H1 (cell line): ENCODE measurements at regions not wholly inside any gene's neighbourhood (a gene's known extent, or its start where the extent isn't known, plus 50 kb on each side); places are given as distances from the start of the nearest gene placed in this dataset.

Experiments used
- CTCF ChIA-PET: fragments of 300-600 bp; sonication (Branson Sonifier 250); formaldehyde crosslinking; loops from one replicate; lab custom pipeline; 2021; ENCODE audit not compliant: partially characterized antibody; lab: Charles Lee
- POLR2A ChIA-PET: fragments of 300-600 bp; sonication (Branson Sonifier 250); formaldehyde crosslinking; loops from one replicate; lab custom pipeline; 2021; ENCODE audit warnings: inconsistent platforms; ENCODE audit not compliant: partially characterized antibody; lab: Charles Lee
- DNase-seq, 2 experiments: peaks; one replicate each; pipeline versions ENCODE4 v3.0.0 to v3.0.0-alpha.2; 2010 to 2022; ENCODE audit warnings: low spot score in 2 of 2, low read depth in 1 of 2, mixed read lengths in 1 of 2
- FAIRE-seq: peaks from 2 replicates; lab custom pipeline; 2011; peaks lifted over from hg19 to GRCh38; lab: Jason Lieb, UNC
- H2AFZ ChIP-seq: 2 replicates; pipeline ENCODE4 v1.8.1; 2012; ENCODE audit warnings: low read length, inconsistent platforms
- H2AK5ac ChIP-seq: 2 replicates; pipeline ENCODE4 v1.6.1; 2013; ENCODE audit warnings: low read depth, low read length
- H2BK120ac ChIP-seq: replicated peaks from 2 replicates; pipeline ENCODE3; 2013; ENCODE audit warnings: low read depth, low read length, inconsistent platforms
- H2BK12ac ChIP-seq: 2 replicates; pipeline ENCODE4 v1.6.1; 2013; ENCODE audit warnings: low read depth, low read length
- H2BK15ac ChIP-seq: 2 replicates; pipeline ENCODE4 v1.6.1; 2013; ENCODE audit warnings: low read length
- H2BK20ac ChIP-seq: 2 replicates; pipeline ENCODE4 v1.6.1; 2013; ENCODE audit warnings: low read length
- H2BK5ac ChIP-seq: 2 replicates; pipeline ENCODE4 v1.6.1; 2013; ENCODE audit warnings: low read depth, low read length
- H3K14ac ChIP-seq: 2 replicates; pipeline ENCODE4 v1.6.1; 2013; ENCODE audit warnings: inconsistent platforms; ENCODE audit not compliant: insufficient read length
- H3K18ac ChIP-seq: 2 replicates; pipeline ENCODE4 v1.6.1; 2013; ENCODE audit warnings: low read length; ENCODE audit errors: extremely low read depth
- H3K23ac ChIP-seq: 2 replicates; pipeline ENCODE4 v1.6.1; 2013; ENCODE audit warnings: inconsistent platforms; ENCODE audit not compliant: insufficient read length
- H3K23me2 ChIP-seq: 2 replicates; pipeline ENCODE4 v1.6.1; 2013; ENCODE audit warnings: low read depth, low read length
- H3K27ac ChIP-seq: 2 replicates; pipeline ENCODE4 v1.6.1; 2011; ENCODE audit warnings: low read depth, low read length, inconsistent platforms
- H3K27me3 ChIP-seq, 4 experiments: replicated peaks in 1 of 4; 1 replicate in 1 of 4; 2 replicates in 3 of 4; pipeline versions ENCODE4 v1.6.1 to v1.8.1; 2011 to 2013; ENCODE audit warnings: low read length in 3 of 4, mild to moderate bottlenecking in 3 of 4, inconsistent platforms in 2 of 4, mixed read lengths in 2 of 4, moderate library complexity in 1 of 4; ENCODE audit not compliant: control insufficient read depth in 3 of 4, insufficient read depth in 3 of 4; ENCODE audit errors: extremely low read depth in 1 of 4
- H3K36me3 ChIP-seq, 4 experiments: 2 replicates each; pipeline versions ENCODE4 v1.6.1 to v1.8.1; 2011 to 2013; ENCODE audit warnings: mild to moderate bottlenecking in 4 of 4, low read length in 3 of 4, moderate library complexity in 2 of 4, control low read depth in 1 of 4, inconsistent platforms in 1 of 4; ENCODE audit not compliant: insufficient read depth in 4 of 4, control insufficient read depth in 2 of 4
- H3K4ac ChIP-seq: replicated peaks from 2 replicates; pipeline ENCODE3; 2013; ENCODE audit warnings: low read length, low read depth, mixed read lengths, inconsistent platforms; ENCODE audit not compliant: insufficient read length
- H3K4me1 ChIP-seq, 4 experiments: replicated peaks in 1 of 4; 1 replicate in 1 of 4; 2 replicates in 3 of 4; pipeline versions ENCODE4 v1.6.1 to v1.8.1; 2011 to 2013; ENCODE audit warnings: low read length in 3 of 4, inconsistent platforms in 2 of 4, mixed read lengths in 1 of 4; ENCODE audit not compliant: insufficient read depth in 4 of 4, control insufficient read depth in 3 of 4
- H3K4me2 ChIP-seq, 2 experiments: 2 replicates each; pipeline versions ENCODE4 v1.6.1 to v1.8.1; 2011 to 2013; ENCODE audit warnings: low read depth in 2 of 2, low read length in 2 of 2, control low read depth in 1 of 2, inconsistent platforms in 1 of 2, mild to moderate bottlenecking in 1 of 2; ENCODE audit not compliant: insufficient read depth in 1 of 2
- H3K4me3 ChIP-seq, 4 experiments: fragments of 200-600, 300-600 bp in 1 of 4; sonication (generic), shearing (Covaris generic), sonication (Bioruptor Twin) in 1 of 4; 2 replicates each; pipeline versions ENCODE4 v1.5.1 to v1.8.1; 2011 to 2016; ENCODE audit warnings: low read length in 4 of 4, low read depth in 3 of 4, control low read depth in 2 of 4, inconsistent platforms in 2 of 4, mild to moderate bottlenecking in 2 of 4, mixed read lengths in 1 of 4, moderate library complexity in 1 of 4; ENCODE audit not compliant: insufficient read depth in 2 of 4; ENCODE audit errors: extremely low read depth in 1 of 4
- H3K56ac ChIP-seq: replicated peaks from 2 replicates; pipeline ENCODE3; 2013; ENCODE audit warnings: low read depth, mild to moderate bottlenecking, mixed read lengths, low read length, inconsistent platforms; ENCODE audit not compliant: insufficient read length
- H3K79me1 ChIP-seq: 2 replicates; pipeline ENCODE4 v1.6.1; 2013; ENCODE audit warnings: low read depth, low read length, control low read depth
- H3K79me2 ChIP-seq, 2 experiments: 2 replicates each; pipeline versions ENCODE4 v1.6.1 to v1.8.1; 2012 to 2013; ENCODE audit warnings: low read length in 2 of 2, mild to moderate bottlenecking in 2 of 2, inconsistent platforms in 1 of 2; ENCODE audit not compliant: insufficient read depth in 2 of 2, control insufficient read depth in 1 of 2
- H3K9ac ChIP-seq, 4 experiments: replicated peaks in 1 of 4; 1 replicate in 1 of 4; 2 replicates in 3 of 4; pipeline versions ENCODE4 v1.6.1 to v1.8.1; 2011 to 2013; ENCODE audit warnings: low read depth in 3 of 4, low read length in 3 of 4, control low read depth in 2 of 4, mild to moderate bottlenecking in 2 of 4, moderate library complexity in 2 of 4, inconsistent platforms in 1 of 4; ENCODE audit errors: extremely low read depth in 1 of 4
- H3K9me3 ChIP-seq, 2 experiments: 2 replicates each; pipeline versions ENCODE4 v1.6.1 to v1.8.1; 2012 to 2013; ENCODE audit warnings: mild to moderate bottlenecking in 2 of 2, moderate library complexity in 2 of 2, control low read depth in 1 of 2, inconsistent platforms in 1 of 2, low read depth in 1 of 2, low read length in 1 of 2, mixed read lengths in 1 of 2; ENCODE audit not compliant: insufficient read depth in 2 of 2
- H4K20me1 ChIP-seq, 2 experiments: replicated peaks in 1 of 2; 2 replicates each; pipeline versions ENCODE3 to v1.8.1; 2011 to 2013; ENCODE audit warnings: inconsistent platforms in 2 of 2, low read length in 2 of 2, mild to moderate bottlenecking in 1 of 2; ENCODE audit not compliant: insufficient read depth in 2 of 2, control insufficient read depth in 1 of 2
- H4K5ac ChIP-seq: 2 replicates; pipeline ENCODE4 v1.6.1; 2013; ENCODE audit warnings: low read length, low read depth, mixed read lengths, inconsistent platforms; ENCODE audit not compliant: insufficient read length
- H4K8ac ChIP-seq: 2 replicates; pipeline ENCODE4 v1.8.0; 2013; ENCODE audit warnings: mild to moderate bottlenecking, moderate library complexity, low read length, inconsistent platforms; ENCODE audit not compliant: insufficient read depth; ENCODE audit errors: extremely low read depth
- H4K91ac ChIP-seq: replicated peaks from 2 replicates; pipeline ENCODE3; 2013; ENCODE audit warnings: low read length, mixed read lengths, inconsistent platforms; ENCODE audit not compliant: insufficient read length
- BRCA1 ChIP-seq: IDR thresholded peaks from 2 replicates; pipeline ENCODE4 v1.6.1; 2012; ENCODE audit warnings: low read depth, low read length, improper control_type of control experiment
- CREB1 ChIP-seq: IDR thresholded peaks from 2 replicates; pipeline ENCODE4 v1.6.1; 2012; ENCODE audit warnings: inconsistent platforms
- EP300 ChIP-seq, 2 experiments: IDR thresholded peaks; 1 replicate in 1 of 2; 2 replicates in 1 of 2; pipeline ENCODE4 v1.6.1; 2011 to 2012; ENCODE audit warnings: low read depth in 2 of 2, low read length in 2 of 2, mild to moderate bottlenecking in 2 of 2, borderline replicate concordance in 1 of 2, inconsistent platforms in 1 of 2, moderate library complexity in 1 of 2
- JUND ChIP-seq: IDR thresholded peaks from 2 replicates; pipeline ENCODE4 v1.6.1; 2011; ENCODE audit warnings: mild to moderate bottlenecking, improper control_type of control experiment, low read length
- NRF1 ChIP-seq: IDR thresholded peaks from 2 replicates; pipeline ENCODE4 v1.6.1; 2011; ENCODE audit warnings: mild to moderate bottlenecking, low read depth, low read length, improper control_type of control experiment
- POLR2A ChIP-seq, 2 experiments: IDR thresholded peaks; 1 replicate in 1 of 2; 2 replicates in 1 of 2; pipeline ENCODE4 v1.6.1; 2011; ENCODE audit warnings: low read depth in 2 of 2, low read length in 2 of 2, mild to moderate bottlenecking in 2 of 2; ENCODE audit errors: control extremely low read depth in 1 of 2
- RBBP5 ChIP-seq: IDR thresholded peaks from 2 replicates; pipeline ENCODE4 v1.7.1; 2012; ENCODE audit warnings: low read depth, mild to moderate bottlenecking, inconsistent platforms, low read length, moderate library complexity, borderline replicate concordance
- RXRA ChIP-seq: IDR thresholded peaks from 2 replicates; pipeline ENCODE4 v1.6.1; 2011; ENCODE audit warnings: low read depth, mild to moderate bottlenecking, low read length, moderate library complexity; ENCODE audit not compliant: insufficient read depth
- SP4 ChIP-seq: IDR thresholded peaks from 2 replicates; pipeline ENCODE4 v1.6.1; 2012; ENCODE audit warnings: low read length, inconsistent platforms
- SUZ12 ChIP-seq: fragments of 200-600 bp; sonication (generic); IDR thresholded peaks from 2 replicates; pipeline ENCODE4 v1.6.1; 2012; ENCODE audit warnings: mild to moderate bottlenecking, inconsistent platforms, low read length, moderate library complexity, mixed read lengths
- TAF1 ChIP-seq: IDR thresholded peaks from 2 replicates; pipeline ENCODE4 v1.6.1; 2011; ENCODE audit warnings: mild to moderate bottlenecking, low read depth, low read length
- WGBS, 2 experiments: shearing (Covaris generic) in 1 of 2; methylation state at CpG; one replicate each; pipeline versions ENCODE4 v1.1.6 to v1.1.7; 2013 to 2015; ENCODE audit warnings: low lambda C conversion rate in 2 of 2, mixed read lengths in 2 of 2, inconsistent platforms in 1 of 2, low coverage in 1 of 2, missing lambda C conversion rate in 1 of 2; ENCODE audit not compliant: insufficient replicate concordance in 2 of 2, insufficient coverage in 1 of 2, insufficient read length in 1 of 2; ENCODE audit errors: extremely low coverage in 1 of 2, missing lambda C conversion rate in 1 of 2; 5-methylcytosine and 5-hydroxymethylcytosine counted together
- TF ChIP-seq, protein P1 (sequence below): IDR thresholded peaks from 2 replicates; pipeline ENCODE4 v1.6.1; 2011; ENCODE audit warnings: low read length, improper control_type of control experiment
- TF ChIP-seq, protein P2 (sequence below): IDR thresholded peaks from 2 replicates; pipeline ENCODE4 v1.6.1; 2012; ENCODE audit warnings: inconsistent platforms

DNA sequence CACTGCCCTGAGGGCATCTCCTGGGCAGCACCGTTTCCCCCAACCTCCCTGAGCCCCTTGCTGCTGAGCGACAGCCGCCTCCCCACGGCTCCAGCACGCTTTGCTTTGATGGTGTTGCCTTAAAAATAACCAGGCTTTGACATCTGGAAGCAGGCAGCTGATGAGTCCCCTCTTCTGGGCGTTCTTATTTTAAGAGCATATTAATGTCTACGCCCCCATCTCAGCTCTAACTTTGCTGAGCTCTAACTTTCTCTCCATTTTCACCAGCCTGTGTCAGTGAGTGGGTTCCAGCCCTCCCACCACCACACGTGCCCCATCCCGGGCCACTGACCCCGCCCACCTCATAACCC is 70.2 kb downstream of the ADRA2C start:
- H2BK20ac ChIP-seq = no peak overlapping the region; the same call in 1 of the 2 replicates
- H2BK120ac ChIP-seq = no peak overlapping the region
- H3K4me2 ChIP-seq = peak overlapping the region in 1 of 2 experiments; percentile 52; a peak in 1 of 4 replicates
- H3K14ac ChIP-seq = no peak overlapping the region
- no peak overlapping the region for H3K4ac ChIP-seq
- H2AK5ac ChIP-seq = no peak overlapping the region
- peak overlapping the region; percentile 36 for H4K91ac ChIP-seq
- no peak overlapping the region for H3K9ac ChIP-seq
- FAIRE-seq = no peak
- H2BK5ac ChIP-seq = no peak overlapping the region
- peaks cover 0 to 3% (median 0%) of the 10 kb centered on the region in 4 experiments; a peak in 2 of 7 replicates for H3K27me3 ChIP-seq
- H3K79me1 ChIP-seq = no peaks in the 10 kb centered on the region
- H3K79me2 ChIP-seq = no peaks in the 10 kb centered on the region
- peak overlapping the region; percentile 92; the same call in 1 of the 2 replicates for H2BK15ac ChIP-seq
- H4K8ac ChIP-seq = no peak overlapping the region
- H4K5ac ChIP-seq = no peak overlapping the region
- no peak overlapping the region for H3K4me3 ChIP-seq
- H4K20me1 ChIP-seq = no peaks in the 10 kb centered on the region
- H3K56ac ChIP-seq = no peak overlapping the region
- no peak overlapping the region for H3K23ac ChIP-seq
- no peaks in the 10 kb centered on the region for H3K36me3 ChIP-seq
- ChIA-PET POLR2A (interaction anchor here (1.0 to 1.2 kb wide), 3 partner anchors 9 to 108 kb away, joined by 3 to 4 read pairs (median 3); no protein-coding TSS in a partner anchor), CTCF (interaction anchor here (0.8 to 3.2 kb wide), 5 partner anchors 15 to 44 kb away, joined by 3 to 15 read pairs (median 6); no protein-coding TSS in a partner anchor)
- 80% methylated on average over 9 of the region's 10 CpGs; no CpG with 5 or more reads in 1 of the 2 experiments for WGBS, 2 experiments
- no peak overlapping the region for H2BK12ac ChIP-seq
- no peak overlapping the region for H3K27ac ChIP-seq
- no peak overlapping the region; the same call in 1 of the 2 replicates for H3K18ac ChIP-seq
- no peaks in the 10 kb centered on the region for H3K23me2 ChIP-seq
- no peak overlapping the region for H2AFZ ChIP-seq
- peaks cover 0 to 3% of the 10 kb centered on the region in 2 experiments; a peak in 2 of 4 replicates for H3K9me3 ChIP-seq
- peaks cover 0 to 28% (median 19%) of the 10 kb centered on the region in 4 experiments; a peak in 6 of 7 replicates for H3K4me1 ChIP-seq
- DNase-seq = no peak
- no peak for TF ChIP-seq CREB1
- no peak for TF ChIP-seq SUZ12
- TF ChIP-seq RXRA = no peak
- TF ChIP-seq NRF1 = no peak
- no peak for TF ChIP-seq BRCA1
- no peak for TF ChIP-seq SP4
- TF ChIP-seq, protein P1, sequence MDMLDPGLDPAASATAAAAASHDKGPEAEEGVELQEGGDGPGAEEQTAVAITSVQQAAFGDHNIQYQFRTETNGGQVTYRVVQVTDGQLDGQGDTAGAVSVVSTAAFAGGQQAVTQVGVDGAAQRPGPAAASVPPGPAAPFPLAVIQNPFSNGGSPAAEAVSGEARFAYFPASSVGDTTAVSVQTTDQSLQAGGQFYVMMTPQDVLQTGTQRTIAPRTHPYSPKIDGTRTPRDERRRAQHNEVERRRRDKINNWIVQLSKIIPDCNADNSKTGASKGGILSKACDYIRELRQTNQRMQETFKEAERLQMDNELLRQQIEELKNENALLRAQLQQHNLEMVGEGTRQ = no peak
- no peak for TF ChIP-seq RBBP5
- no peak for TF ChIP-seq POLR2A (IDR thresholded peaks at IDR 0.05; ENCODE audit: control extremely low read depth in 1 of 2, low read depth in 2 of 2, low read length in 2 of 2)
- no peak for TF ChIP-seq TAF1
- no peak for TF ChIP-seq JUND
- TF ChIP-seq, protein P2, sequence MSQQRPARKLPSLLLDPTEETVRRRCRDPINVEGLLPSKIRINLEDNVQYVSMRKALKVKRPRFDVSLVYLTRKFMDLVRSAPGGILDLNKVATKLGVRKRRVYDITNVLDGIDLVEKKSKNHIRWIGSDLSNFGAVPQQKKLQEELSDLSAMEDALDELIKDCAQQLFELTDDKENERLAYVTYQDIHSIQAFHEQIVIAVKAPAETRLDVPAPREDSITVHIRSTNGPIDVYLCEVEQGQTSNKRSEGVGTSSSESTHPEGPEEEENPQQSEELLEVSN = no peak
- TF ChIP-seq EP300 (IDR thresholded peaks at IDR 0.05; ENCODE audit: borderline replicate concordance in 1 of 2, low read depth in 2 of 2, low read length in 2 of 2) = no peak
